ENCODE measurements at regions not wholly inside any gene's neighbourhood (a gene's known extent, or its start where the extent isn't known, plus 50 kb on each side); places are given as distances from the start of the nearest gene placed in this dataset.

DNA sequence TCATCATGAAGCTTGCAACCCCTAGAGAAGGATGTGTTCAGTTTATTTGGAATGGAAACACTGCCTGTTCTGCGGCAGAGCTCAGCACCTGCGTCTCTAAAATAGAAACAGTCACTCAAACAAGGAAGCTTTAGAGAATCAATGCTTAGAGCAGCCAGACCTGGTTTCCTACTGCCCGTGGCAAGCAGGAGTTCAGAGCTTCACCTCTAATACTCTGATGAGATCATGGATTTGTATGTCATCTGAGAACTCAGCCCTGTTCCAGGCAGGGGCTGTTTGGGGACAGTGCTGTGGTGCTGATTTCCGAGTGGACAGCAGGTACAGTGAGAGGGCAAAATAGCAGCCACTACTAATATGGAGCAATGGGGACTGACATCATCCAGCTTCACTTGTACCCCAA, 236.0 kb upstream of the IRX1 start:
- no peak for DNase-seq (ENCODE audit: extremely low spot score)
- CTCF ChIA-PET, result no interaction called here
- POLR2A ChIA-PET, result no interaction called here
- no peak for TF ChIP-seq NFRKB (IDR thresholded peaks at IDR 0.05)
- no peak for TF ChIP-seq SUZ12 (IDR thresholded peaks at IDR 0.05)
- no peak for TF ChIP-seq ARNT (IDR thresholded peaks at IDR 0.05)
- no peak for TF ChIP-seq TARDBP (IDR thresholded peaks at IDR 0.05)
- no peak for TF ChIP-seq FOXA1 (IDR thresholded peaks at IDR 0.05)
- no peak for TF ChIP-seq BHLHE40 (IDR thresholded peaks at IDR 0.05; ENCODE audit: borderline replicate concordance)
- no peak for TF ChIP-seq CTBP1 (IDR thresholded peaks at IDR 0.05; ENCODE audit: borderline replicate concordance)
- no peak for TF ChIP-seq SP1 (IDR thresholded peaks at IDR 0.05)
- TF ChIP-seq HDGF (IDR thresholded peaks at IDR 0.05; ENCODE audit: borderline replicate concordance), result no peak
- no peak for TF ChIP-seq ELF4 (IDR thresholded peaks at IDR 0.05)

DNA sequence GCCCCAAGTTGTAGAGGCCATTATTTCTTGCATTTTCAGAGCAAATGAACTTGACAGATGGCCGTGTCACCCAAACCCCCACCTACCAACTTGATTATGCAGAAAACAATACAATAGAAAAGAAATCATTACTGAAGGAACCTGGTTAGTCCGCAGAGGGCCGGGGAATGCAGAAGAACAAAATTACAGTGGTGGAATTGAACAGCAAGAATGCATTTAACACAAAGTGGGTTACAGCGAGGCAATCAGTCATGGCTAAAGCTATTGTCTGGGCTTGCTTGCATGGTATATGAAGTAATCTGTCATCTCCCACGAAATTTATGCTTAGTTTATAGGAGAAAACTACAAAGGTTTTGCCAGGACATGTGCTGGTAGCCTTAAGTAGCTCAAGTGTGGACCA, 238.3 kb upstream of the IRX1 start:
- no peak for DNase-seq (ENCODE audit: extremely low spot score)
- ChIA-PET POLR2A (no interaction called here), CTCF (no interaction called here)
- TF ChIP-seq BHLHE40 (IDR thresholded peaks at IDR 0.05; ENCODE audit: borderline replicate concordance) (no peak), ZNF384 (IDR thresholded peaks at IDR 0.05) (no peak), FOXM1 (IDR thresholded peaks at IDR 0.05; ENCODE audit: borderline replicate concordance) (no peak), ELF4 (IDR thresholded peaks at IDR 0.05) (no peak), CTBP1 (IDR thresholded peaks at IDR 0.05; ENCODE audit: borderline replicate concordance) (no peak)

DNA sequence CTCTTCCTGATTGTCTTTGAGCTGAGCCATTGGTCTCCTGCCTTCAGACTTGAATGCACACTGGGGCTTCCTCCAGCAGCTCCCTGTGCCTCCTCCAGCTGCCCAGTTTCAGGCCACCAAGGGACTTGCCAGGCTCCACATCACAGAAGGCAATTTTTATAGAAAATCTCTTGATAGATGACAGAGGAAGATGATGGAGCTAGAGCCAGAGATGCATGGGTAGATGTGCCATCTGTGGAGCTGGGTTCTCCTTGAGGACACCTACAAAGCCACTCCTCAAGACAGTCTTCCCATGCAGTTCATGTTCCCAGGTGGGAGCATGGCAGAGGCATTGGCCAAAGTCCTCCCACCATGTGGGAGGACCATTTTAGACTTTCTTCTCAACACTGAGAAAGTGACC, 239.6 kb upstream of the IRX1 start:
- no peak for TF ChIP-seq L3MBTL2 (conservative IDR thresholded peaks at IDR 0.05)
- ChIA-PET POLR2A (no interaction called here), CTCF (no interaction called here)
- no peak for DNase-seq (ENCODE audit: extremely low spot score)

DNA sequence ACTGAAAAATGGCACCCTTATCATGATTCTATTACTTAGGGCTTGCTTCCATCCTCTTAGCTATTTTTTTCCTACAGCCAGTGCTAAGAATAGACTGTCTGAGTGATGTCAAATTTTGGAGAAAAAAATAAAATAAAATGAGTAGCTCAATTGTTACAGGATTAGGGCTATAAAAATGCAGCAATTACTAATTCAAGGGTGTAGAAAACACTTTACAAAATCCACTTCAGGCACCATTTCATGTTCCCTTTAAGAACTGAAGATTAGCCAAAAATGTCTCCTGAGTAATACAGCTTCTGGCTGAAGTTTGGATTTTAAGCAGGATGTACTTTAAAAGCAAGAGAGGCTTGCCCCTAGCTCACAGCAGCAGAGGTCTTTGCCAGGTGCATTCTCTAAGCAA, 240.5 kb upstream of the IRX1 start:
- TF ChIP-seq ELF4 (IDR thresholded peaks at IDR 0.05), result no peak
- no peak for TF ChIP-seq SUZ12 (IDR thresholded peaks at IDR 0.05)
- no peak for TF ChIP-seq LEF1 (IDR thresholded peaks at IDR 0.05; ENCODE audit: borderline replicate concordance)
- no peak for TF ChIP-seq CTBP1 (IDR thresholded peaks at IDR 0.05; ENCODE audit: borderline replicate concordance)
- POLR2A ChIA-PET, result no interaction called here
- no peak for DNase-seq (ENCODE audit: extremely low spot score)
- CTCF ChIA-PET, result no interaction called here

DNA sequence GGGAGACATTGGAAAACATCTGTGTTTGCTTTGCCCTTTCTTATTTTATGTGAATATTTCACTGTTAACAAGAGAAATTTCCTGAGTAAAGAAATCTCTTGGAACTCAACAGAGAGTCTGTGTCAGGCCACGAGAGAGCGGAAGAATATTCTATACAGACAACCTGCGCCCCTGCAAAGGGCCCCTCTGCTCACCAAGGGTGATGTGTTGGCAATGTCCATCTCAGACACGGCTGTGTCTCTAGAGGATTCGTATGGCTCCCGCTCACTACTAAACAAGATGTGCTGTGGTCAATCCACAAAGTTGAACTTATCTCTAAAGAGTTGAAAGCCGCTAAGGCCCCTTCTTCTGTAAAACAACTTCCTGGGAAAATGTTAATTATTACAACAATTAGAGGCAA, 241.0 kb upstream of the IRX1 start:
- POLR2A ChIA-PET, result no interaction called here
- no peak for DNase-seq (ENCODE audit: extremely low spot score)
- CTCF ChIA-PET, result no interaction called here
- no peak for TF ChIP-seq FOXK2 (IDR thresholded peaks at IDR 0.05)
- TF ChIP-seq ARNT (IDR thresholded peaks at IDR 0.05), result no peak
- TF ChIP-seq, protein P1, sequence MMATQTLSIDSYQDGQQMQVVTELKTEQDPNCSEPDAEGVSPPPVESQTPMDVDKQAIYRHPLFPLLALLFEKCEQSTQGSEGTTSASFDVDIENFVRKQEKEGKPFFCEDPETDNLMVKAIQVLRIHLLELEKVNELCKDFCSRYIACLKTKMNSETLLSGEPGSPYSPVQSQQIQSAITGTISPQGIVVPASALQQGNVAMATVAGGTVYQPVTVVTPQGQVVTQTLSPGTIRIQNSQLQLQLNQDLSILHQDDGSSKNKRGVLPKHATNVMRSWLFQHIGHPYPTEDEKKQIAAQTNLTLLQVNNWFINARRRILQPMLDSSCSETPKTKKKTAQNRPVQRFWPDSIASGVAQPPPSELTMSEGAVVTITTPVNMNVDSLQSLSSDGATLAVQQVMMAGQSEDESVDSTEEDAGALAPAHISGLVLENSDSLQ (IDR thresholded peaks at IDR 0.05), result no peak
- no peak for TF ChIP-seq BHLHE40 (IDR thresholded peaks at IDR 0.05; ENCODE audit: borderline replicate concordance)
- no peak for TF ChIP-seq FOXA1 (IDR thresholded peaks at IDR 0.05)
- no peak for TF ChIP-seq CTBP1 (IDR thresholded peaks at IDR 0.05; ENCODE audit: borderline replicate concordance)
- TF ChIP-seq FOXM1 (IDR thresholded peaks at IDR 0.05; ENCODE audit: borderline replicate concordance), result no peak
- no peak for TF ChIP-seq NFRKB (IDR thresholded peaks at IDR 0.05)
- no peak for TF ChIP-seq HDGF (IDR thresholded peaks at IDR 0.05; ENCODE audit: borderline replicate concordance)

DNA sequence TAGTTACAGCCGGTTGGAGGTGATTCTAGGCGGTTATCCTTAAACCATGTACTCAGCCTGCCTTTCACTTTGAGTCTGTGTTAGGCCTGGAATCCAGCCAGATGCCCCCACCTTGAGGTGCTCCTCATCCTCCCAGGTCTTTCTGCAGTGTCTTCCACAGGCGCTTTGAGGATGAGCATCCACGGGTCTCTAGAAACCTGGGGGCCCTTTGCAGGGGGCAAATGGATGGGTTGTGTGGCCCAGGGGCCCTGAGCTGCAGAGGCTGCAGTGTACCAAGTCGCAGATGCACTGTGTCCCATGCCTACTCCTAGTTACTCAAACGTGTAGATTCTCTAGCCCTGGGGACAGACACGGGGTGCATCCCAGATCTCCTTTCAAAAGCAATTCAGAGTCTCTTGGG, 242.1 kb upstream of the IRX1 start:
- ChIA-PET POLR2A (no interaction called here), CTCF (no interaction called here)
- TF ChIP-seq ZNF384 (IDR thresholded peaks at IDR 0.05) (no peak), NFRKB (IDR thresholded peaks at IDR 0.05) (no peak), CTBP1 (IDR thresholded peaks at IDR 0.05; ENCODE audit: borderline replicate concordance) (no peak), SUZ12 (IDR thresholded peaks at IDR 0.05) (no peak), HDGF (IDR thresholded peaks at IDR 0.05; ENCODE audit: borderline replicate concordance) (no peak), ARNT (IDR thresholded peaks at IDR 0.05) (no peak), LEF1 (IDR thresholded peaks at IDR 0.05; ENCODE audit: borderline replicate concordance) (no peak), TARDBP (IDR thresholded peaks at IDR 0.05) (no peak), FOXA1 (IDR thresholded peaks at IDR 0.05) (no peak), L3MBTL2 (conservative IDR thresholded peaks at IDR 0.05) (no peak), BHLHE40 (IDR thresholded peaks at IDR 0.05; ENCODE audit: borderline replicate concordance) (no peak), SP1 (IDR thresholded peaks at IDR 0.05) (no peak), FOXK2 (IDR thresholded peaks at IDR 0.05) (no peak), ELF4 (IDR thresholded peaks at IDR 0.05) (no peak), FOXM1 (IDR thresholded peaks at IDR 0.05; ENCODE audit: borderline replicate concordance) (no peak)
- TF ChIP-seq, protein P1 (IDR thresholded peaks at IDR 0.05), result no peak
- DNase-seq (ENCODE audit: extremely low spot score), result no peak

DNA sequence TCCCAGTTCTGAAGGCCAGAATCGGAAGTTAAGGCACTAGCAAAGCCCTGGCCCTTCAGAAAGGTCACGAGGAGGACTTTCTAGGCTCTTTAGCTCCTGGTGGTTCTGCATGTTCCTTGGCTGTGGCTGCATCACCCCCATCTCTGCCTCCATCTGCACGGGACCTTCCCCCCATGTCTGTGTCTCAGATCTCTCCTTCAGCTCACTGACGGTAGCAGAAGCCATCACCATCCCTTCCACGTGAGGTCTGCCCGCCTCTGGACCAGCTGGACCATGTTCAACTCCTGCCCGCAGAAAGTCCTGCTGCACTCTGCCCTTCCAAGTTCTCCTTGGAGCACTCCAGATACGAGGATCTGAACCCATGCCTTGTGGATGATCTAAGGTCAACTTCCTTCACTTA, 242.9 kb upstream of the IRX1 start:
- ChIA-PET POLR2A (no interaction called here), CTCF (no interaction called here)
- TF ChIP-seq FOXA1 (IDR thresholded peaks at IDR 0.05) (no peak), ELF4 (IDR thresholded peaks at IDR 0.05) (no peak), HDGF (IDR thresholded peaks at IDR 0.05; ENCODE audit: borderline replicate concordance) (no peak), ARNT (IDR thresholded peaks at IDR 0.05) (no peak), L3MBTL2 (conservative IDR thresholded peaks at IDR 0.05) (no peak), SP1 (IDR thresholded peaks at IDR 0.05) (no peak), LEF1 (IDR thresholded peaks at IDR 0.05; ENCODE audit: borderline replicate concordance) (no peak), TARDBP (IDR thresholded peaks at IDR 0.05) (no peak)
- TF ChIP-seq, protein P1 (IDR thresholded peaks at IDR 0.05), result no peak
- no peak for DNase-seq (ENCODE audit: extremely low spot score)

Data from HEK293T (cell line).